ENCODE measurements at regions not wholly inside any gene's neighbourhood (a gene's known extent, or its start where the extent isn't known, plus 50 kb on each side); places are given as distances from the start of the nearest gene placed in this dataset.

- no peak for TF ChIP-seq ZNF234 (CRISPR knock-in tag; conservative IDR thresholded peaks at IDR 0.05)
- TF ChIP-seq ZNF609 (CRISPR knock-in tag; IDR thresholded peaks at IDR 0.05; ENCODE audit: borderline replicate concordance), result no peak
- TF ChIP-seq USF2 (IDR thresholded peaks at IDR 0.05; ENCODE audit: low read depth, low read length), result no peak
- no peak for TF ChIP-seq USF2 (CRISPR knock-in tag; IDR thresholded peaks at IDR 0.05; ENCODE audit: borderline replicate concordance)
- no peak for TF ChIP-seq ZNF280D (CRISPR knock-in tag; IDR thresholded peaks at IDR 0.05)
- no peak for TF ChIP-seq HDAC6 (IDR thresholded peaks at IDR 0.05; ENCODE audit: low read depth, low read length)
- TF ChIP-seq PRDM4 (CRISPR knock-in tag; IDR thresholded peaks at IDR 0.05; ENCODE audit: borderline replicate concordance), result no peak
- no peak for TF ChIP-seq DDIT3 (CRISPR knock-in tag; IDR thresholded peaks at IDR 0.05)
- no peak for TF ChIP-seq ZUFSP (CRISPR knock-in tag; IDR thresholded peaks at IDR 0.05; ENCODE audit: borderline replicate concordance)
- no peak for TF ChIP-seq ZBTB21 (CRISPR knock-in tag; IDR thresholded peaks at IDR 0.05)
- TF ChIP-seq ZNF790 (CRISPR knock-in tag; IDR thresholded peaks at IDR 0.05; ENCODE audit: borderline replicate concordance), result no peak
Measured at GRCh38 chr9:728535-728934, 113.0 kb upstream of the DMRT1 start (continued).

Data from HepG2 (cell line).